Stimulated activated CD4-positive, alpha-beta T cell treated with anti-CD3 and anti-CD28 coated beads, Interleukin-2, amount 100 ng/mL, for 24 hours (primary cell): ENCODE measurements at regions not wholly inside any gene's neighbourhood (a gene's known extent, or its start where the extent isn't known, plus 50 kb on each side); places are given as distances from the start of the nearest gene placed in this dataset.
"Not testable (repeated sequence)": the region's sequence is repeated elsewhere in the genome, so short reads cannot be mapped to it uniquely, and the experiment has no call there.

Experiments
- DNase-seq, 2 donors: peaks; one replicate each; pipeline ENCODE4 v3.0.0-alpha.2; 2020

DNA sequence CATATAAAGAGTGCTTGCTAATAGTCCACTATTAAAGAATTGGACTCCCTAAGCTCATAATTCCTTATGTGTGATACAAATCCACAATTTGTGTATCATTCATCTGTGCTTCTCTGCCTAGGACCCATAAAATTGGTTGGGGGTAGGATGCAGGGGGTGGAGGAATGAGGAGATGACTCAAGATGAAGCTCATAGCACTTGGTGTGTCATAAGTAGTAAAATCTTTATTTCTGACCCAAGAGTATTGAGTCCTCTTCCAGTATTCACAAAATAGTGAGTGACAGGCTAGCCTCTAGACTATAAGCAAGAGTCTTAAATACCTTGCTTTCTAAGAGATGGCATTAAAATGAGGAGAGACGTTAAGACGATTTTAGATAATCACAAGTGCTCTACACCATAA lies 390.9 kb upstream of the CDH19 start:
- no peak for DNase-seq

DNA sequence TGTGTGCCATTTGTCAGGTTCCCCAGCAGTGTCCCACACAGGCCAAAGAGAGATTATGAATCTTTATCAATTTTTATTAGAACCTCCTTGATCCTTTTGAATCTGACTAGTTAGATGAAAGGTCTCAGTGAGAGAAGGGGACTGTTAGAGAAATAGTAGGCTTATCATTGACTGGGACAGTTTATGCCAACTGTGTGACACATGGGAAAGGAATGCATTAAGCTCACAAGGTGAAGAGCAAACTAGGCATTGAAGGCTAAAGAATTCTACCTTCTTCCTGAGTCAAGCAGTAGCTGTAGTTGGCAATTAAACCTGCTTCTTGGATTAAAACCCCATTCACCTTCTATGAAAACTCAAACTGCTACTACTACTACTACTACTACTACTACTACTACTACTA lies 389.6 kb upstream of the CDH19 start:
- no peak for DNase-seq

DNA sequence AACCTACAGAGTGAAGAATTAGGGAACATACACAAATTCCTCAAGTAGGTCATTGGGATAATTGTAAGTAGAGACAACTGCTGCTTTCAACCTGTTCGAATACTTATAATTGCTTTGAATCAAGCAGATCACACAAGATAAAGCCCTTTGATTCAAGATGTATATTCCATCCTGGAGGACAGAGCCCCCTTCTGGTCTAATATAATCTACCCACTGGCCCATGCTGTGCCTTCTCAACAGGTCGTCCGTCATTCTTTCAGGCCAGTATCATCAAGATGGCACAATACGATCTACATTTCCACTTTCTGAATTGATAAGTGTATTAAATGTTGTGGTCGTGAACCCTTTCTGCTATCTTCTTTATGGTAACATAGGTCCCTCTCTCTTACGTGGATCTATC lies 387.0 kb upstream of the CDH19 start:
- DNase-seq = no peak

DNA sequence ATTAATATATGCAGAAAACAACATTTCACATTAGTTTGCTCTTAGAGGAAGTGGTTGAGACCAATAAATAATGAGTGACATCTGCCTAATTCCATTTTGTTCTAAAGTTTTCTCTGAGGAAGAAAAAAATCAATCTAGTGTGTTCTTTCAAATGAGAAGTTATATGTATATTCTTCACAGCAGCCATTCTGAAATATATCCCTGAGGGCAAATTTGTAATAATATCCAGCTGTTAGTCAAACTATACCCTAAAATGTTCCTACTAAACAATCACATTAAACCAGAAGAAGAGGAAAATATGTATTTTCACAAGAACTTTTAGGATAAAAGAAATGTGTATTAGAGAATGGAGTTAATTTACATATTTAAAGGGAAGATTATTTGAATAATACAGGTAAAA lies 375.1 kb upstream of the CDH19 start:
- no peak for DNase-seq

DNA sequence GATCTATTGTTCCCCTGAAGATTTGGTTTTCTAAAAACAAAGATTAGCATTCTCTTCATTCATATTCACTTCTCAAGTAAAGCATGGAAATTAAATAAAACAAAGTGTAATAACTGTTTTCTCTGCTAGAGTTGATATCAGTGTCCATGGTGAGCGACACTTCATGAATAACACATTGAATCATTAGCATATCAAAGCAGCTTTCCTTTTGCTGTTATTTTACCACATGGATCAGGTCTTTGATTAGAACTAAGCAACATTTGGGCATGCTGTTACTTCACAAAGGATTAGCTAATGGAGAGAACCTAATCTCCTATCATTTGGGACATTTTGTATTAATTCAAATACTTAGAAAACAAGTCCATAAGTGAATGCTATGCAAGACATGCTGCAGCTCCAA lies 368.8 kb upstream of the CDH19 start:
- DNase-seq = no peak

DNA sequence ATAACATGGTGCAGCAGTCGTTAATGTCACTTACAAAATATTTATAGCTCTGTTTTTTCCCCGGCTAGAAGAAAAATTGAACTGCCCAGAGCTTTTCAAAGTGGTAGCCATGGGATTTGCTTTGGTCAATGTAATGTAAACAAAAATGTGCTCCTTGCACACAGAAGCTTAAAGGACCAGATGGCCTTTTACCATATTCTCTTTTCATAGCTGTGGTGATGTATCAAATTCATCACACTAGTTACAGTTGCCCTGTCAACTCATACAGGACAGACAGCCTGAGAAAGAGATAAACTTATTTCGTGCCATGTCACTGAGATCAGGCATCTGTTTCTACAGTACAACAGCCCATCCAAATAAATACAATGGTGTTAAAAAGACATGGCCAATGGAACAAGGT lies 368.1 kb upstream of the CDH19 start:
- no peak for DNase-seq

DNA sequence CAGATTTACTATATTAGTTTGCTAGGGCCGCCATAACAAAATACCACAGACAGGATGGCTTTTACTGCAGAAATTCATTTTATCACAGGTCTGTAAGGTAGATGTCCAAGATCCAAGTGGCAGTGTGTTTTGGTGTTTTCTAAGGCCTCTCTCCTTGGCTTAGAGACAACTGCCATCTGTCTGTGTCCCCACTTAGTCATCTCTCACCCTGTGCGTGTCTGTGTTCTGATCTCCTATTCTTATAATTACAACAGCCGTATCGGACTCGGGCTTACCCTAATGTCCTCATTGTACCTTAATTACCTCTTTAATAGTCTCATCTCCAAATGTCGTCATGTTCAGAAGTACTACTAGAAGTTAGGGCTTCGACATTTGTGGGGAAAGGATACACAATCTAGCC lies 362.3 kb upstream of the CDH19 start:
- no peak for DNase-seq

DNA sequence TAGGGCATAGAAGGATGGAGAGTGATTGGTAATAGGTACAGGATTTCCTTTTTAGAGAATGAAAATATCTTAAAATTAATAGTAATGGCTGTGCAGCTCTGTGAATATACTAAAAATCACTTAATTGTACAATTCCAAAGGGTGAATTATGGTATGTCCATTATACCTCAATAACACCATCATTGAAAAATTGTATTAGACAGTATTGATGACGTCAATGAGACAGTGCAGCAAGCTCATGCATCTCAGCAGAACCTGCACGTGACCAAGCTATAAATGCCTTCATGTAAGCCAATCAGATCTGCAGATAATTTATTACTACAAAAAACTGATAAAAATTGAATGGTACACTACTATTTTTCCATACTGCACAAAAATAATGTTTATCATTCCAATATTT lies 354.4 kb upstream of the CDH19 start:
- DNase-seq = no peak

DNA sequence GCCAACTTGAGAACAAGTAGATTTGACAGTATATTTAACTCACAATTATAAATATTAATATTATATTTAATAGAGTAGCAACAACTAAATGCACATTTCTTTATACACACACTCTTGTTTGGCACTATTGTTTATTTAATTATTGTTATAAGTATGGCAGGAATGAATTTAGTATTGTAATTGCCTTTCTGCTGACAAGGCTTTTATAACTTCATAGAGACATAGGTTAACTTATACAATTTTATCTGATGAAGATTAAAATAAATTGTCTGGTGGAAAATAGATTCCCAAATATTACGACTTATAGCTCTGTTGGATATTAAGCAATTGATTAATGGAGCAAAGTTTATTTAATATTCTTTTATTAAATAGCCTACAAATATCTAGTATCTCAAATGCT lies 347.9 kb upstream of the CDH19 start:
- no peak for DNase-seq

DNA sequence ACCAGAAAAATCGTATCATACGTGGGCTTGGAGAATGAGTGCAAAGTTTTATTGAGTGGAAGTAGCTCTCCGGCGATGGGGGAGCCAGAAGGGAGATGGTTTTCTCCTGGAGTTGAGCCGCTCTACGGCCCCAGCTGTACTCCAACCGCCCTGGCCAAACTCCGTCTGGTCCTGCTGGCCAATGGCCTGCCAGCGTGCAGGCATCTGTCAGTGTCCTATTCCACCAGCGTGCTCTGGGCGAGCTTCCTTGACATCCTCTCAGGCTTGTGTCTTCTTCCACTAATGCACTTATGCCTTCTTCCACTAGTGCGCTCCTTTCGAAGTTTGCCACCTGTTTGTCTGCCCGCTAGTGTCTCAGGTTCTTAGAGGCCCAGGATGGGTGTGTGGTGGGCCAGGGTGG lies 345.5 kb upstream of the CDH19 start:
- DNase-seq = no peak

DNA sequence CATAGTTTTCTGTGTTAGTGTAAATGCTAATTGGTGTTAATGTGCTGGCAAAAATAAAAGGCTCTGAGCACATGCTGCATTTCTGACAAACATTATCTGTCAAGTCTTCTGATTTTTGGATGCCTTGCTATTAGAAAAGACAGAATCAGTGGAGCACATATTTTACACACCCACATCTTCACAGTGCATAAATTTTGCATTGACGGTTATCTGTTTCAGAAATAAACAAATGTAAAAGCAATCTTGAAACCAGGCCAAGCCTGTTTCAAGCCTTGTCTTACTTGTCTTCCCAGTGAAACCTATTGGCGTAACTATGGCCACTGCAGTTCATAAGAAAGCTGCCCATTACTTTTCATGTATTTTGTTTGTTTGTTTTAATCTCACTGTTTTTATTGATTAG lies 333.7 kb upstream of the CDH19 start:
- no peak for DNase-seq

DNA sequence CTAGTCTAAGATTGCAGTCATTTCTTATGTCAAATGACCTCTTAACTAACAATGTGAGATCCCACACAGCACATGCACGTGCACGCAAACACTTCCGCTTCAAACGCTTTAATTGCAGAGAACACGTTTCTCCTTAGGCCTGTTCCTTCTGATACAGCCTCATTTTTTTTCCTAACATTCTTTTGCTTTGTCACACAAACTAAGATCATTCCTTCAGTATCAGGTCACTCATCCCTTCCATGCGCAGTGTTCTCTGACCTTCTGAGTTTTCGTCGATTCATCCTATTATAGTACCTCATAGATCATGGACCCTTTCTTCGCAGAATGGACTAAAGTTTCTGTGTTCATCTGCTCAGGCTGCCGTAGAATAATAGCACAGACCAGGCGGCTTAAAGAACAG lies 327.1 kb upstream of the CDH19 start:
- DNase-seq = no peak

DNA sequence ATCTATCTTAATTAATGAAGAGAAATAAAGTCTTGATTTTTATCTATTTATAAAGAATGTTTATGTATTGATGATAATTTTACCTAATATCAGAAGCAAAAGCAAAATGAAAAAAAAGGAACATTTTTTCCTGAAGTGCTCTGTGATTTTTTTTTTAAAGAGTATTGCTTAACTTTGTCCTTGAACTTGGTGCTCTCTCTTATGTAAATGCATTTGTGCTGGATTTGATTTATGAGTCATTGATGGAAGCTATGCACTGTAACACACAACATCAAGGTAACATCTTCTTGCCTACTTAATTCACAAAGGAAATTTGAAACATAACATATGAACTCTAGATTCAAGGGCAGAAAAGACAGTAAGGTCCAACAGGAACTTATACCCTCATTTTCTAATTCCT lies 312.9 kb upstream of the CDH19 start:
- no peak for DNase-seq

DNA sequence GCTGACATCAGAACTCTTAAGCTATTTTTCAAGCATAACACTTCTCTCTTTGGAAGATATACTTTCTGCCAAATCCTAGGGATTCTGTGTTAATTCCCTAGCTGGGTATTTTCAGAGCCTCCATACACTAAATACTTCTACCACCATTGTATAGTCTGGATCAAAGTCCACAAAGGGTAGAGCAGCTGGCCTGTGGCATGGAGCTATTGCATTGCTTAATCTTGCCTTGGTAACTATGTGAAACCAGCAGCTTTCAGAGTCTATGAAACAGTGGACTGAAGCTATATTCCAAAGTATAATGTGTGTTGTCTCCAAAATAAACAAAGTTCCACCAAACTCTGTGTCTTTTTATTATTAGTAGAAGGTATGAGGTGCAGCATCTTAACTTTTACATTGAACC lies 296.9 kb upstream of the CDH19 start:
- no peak for DNase-seq

DNA sequence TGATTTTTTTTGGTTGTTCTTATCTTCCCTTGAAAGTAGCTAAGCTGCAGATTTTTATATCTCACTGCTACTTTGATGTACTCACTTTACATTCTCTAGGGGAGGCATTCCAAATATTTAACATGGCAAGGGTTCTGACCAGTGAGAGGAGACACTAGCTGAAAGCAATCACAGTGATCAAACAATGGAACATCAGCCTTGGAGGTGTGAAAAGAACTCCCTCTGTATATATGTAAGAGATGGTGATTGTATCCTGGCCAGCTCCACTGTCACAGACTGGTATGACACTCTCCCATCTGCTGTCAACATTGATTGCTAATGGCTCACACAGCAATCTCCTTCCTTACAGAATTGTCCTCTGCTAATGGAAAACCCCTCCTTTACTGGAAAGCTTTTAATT lies 291.7 kb upstream of the CDH19 start:
- no peak for DNase-seq

DNA sequence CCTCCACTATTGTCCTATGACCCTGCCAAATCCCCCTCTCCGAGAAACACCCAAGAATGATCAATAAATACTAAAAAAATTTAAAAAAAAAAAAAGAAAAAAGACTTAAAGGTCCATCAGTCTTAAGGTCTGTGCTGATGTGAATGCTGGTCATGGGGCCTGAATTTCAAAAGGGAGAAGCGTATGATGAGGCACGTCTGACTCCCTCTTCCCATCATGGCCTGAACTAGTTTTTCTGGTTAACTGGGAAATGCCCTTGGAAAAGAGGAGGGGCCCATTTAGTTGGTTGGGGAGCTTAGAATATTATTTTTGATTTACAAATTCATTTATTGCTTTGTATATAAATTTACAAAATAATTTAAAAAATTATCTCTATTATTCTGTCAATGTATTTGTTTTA lies 291.0 kb upstream of the CDH19 start:
- no peak for DNase-seq

DNA sequence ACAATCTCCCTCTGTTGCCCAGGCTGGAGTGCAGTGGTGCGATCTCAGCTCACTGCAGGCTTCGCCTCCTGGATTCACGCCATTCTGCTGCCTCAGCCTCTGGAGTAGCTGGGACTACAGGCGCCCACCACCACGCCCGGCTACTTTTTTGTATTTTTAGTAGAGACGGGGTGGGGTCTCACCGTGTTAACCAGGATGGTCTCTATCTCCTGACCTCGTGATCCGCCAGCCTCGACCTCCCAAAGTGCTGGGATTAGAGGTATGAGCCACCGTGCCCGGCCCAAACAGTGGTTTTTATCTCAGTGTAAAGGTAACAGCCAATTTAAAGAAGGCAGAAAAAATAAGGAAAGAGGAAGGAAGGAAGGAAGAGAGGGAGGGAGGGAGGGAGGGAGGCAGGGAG lies 288.5 kb upstream of the CDH19 start:
- not testable (repeated sequence) for DNase-seq

DNA sequence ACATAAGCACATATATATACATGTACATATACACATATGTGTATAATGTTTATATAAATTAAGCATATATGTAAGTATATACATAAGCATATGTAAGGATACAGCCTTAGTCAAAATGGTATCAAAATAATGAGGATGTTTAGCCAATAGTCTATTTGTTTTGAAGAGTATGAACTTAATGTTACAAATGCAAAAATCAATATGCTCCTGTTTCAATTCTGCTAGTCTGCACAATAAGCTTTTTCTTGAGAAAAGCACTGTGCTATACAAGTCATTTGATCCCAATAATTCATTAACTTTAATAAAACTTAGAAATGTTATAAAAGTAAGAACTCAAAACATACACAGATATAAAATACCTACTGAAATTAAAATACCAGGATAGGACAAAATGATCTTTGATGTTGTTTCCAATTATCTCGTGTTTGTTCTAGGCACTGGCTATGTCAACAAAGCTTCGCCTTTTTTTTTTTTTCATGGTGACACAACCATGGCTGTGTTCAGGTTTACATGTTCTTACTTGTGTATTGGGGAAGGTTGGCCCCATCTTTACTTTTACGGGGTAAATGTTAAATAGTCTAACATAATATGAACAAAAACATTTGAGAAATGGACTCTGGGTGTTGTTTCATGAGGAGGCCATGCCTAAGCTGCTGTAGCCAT lies 271.1 kb upstream of the CDH19 start:
- no peak for DNase-seq

DNA sequence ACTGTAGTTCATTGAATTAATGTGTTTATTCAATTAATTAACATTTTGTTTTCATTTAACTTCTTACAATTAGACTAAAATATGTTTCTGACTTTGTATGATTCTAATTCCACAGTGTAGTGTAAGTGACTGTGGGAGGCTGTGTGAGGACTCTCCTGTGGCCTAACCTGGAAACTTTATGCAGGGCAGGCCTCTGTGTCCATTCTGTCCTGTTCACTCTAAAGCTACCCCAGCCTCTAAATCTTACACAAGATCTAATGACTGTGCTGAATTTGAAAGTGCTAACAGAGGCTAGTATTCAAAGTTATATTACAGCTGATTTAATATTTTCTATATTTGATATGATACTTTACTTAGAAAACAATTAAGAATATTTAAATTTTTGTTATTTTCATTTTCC lies 270.5 kb upstream of the CDH19 start:
- no peak for DNase-seq

DNA sequence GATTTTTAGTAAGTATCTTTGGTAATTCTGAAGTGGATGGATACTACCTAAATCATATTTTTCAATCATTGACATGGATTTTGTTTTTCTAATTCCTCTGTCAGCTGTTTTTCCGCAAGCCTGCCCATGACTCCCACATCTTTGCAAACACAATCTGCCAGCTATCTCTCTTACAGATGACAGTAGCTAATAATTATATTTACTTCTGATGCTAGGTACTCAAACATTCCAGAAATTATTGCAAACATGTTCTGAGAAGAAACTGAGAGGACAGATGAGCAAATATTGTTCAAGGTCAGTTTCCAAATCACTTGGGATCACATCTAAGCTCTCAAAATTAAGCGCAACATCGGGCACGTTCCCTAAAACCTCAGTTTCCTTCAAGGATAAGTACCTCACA lies 270.0 kb upstream of the CDH19 start:
- DNase-seq = no peak

DNA sequence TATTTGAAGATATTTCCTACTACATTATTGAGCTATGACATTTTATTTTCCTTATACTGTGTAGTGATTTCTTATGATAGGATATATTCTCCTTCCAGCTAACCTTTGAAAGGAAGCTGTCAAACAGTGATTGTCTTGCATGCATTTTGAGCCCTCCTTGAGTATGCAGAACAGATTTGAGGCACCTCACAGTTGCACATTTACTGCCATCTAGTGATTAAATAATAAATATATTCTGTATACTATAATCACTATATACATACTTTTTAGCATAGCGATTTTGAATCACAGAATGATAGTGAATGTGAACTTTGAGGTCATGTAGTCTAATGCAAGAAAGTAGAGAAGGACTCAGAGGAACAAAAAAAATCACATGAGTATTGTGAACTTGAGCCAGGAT lies 268.4 kb upstream of the CDH19 start:
- no peak for DNase-seq

DNA sequence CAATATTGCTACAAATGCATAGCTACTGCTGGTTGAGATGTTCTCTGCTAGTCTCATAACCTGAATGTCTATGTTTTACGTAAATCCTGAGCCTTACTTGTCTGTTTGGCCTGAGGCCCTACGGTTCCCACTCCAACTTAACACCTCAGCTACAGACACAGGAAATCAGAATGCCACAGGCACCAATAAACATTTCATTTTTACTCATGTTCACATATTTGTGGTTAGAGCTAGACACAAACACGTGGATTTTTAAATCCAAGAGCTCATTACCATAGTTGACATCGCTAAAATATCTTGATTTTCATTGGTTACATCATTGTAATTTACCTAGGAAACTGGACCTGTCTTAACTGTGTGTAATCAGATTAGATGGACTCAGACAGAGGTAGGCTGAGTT lies 263.8 kb upstream of the CDH19 start:
- DNase-seq = no peak

DNA sequence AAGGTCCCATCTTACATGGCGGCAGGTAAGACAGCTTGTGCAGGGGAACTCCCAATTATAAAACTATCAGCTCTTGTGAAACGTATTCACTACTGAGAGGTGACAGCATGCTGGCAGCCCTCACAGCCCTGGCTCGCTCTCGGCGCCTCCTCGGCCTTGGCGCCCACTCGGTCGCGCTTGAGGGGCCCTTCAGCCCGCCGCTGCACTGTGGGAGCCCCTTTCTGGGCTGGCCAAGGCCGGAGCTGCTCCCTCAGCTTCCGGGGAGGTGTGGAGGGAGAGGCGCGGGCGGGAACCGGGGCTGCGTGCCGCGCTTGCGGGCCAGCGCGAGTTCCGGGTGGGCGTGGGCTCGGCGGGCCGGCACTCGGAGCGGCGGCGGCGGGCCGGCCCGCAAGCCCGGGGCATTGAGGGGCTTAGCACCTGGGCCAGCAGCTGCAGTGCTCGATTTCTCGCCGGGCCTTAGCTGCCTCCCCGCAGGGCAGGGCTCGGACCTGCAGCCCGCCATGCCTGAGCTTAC lies 262.6 kb upstream of the CDH19 start:
- not testable (repeated sequence) for DNase-seq

DNA sequence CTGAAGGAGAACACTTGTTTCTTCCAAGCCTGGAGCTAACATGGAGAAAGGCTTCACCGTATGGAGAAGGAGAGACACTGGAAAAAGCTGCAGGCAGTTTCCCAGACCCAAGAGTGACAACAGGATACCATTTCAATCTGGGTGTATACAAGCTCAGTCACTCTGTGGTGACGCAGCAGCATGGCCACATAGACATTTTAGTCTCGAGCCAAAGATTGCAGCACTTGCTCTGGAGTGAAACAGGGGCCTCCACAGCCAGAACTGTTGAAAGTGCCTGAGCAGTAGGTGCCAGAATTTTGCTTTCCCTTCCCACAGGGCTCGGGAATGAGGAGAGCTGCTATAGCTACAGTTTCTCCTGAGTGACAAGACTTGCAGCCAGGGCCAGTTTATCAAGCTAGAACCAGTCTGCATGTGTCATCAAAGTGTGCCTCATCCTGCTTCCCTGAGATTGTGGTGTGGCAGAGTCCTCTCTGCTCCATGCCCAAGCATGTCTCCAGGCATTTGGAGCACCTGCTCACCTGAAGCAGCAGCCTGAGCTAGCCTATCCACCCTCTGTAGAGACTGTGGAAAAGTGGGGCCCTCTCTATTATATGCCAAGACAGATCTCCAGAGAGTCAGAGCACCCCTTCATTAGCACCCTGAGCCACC lies 234.6 kb upstream of the CDH19 start:
- no peak for DNase-seq

DNA sequence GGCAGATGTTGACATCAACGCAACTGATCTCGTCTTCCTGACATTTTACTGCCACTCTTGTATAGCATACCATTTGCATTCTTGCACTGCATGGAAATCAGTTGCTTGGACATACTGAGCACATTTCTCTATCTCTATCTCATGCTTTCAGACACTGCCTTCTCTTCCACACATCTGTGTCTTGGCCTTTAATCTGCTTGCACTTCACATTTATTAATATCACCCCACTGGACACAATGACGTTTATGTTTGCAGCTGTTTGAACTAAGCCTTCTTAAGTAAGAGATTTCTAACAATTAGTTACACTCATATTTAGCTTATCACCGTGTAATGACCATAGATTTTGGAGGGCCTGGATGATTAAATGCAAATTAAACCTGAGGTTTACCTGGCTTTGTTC lies 229.8 kb upstream of the CDH19 start:
- no peak for DNase-seq
